SW 1271 (cell line): ENCODE measurements at regions not wholly inside any gene's neighbourhood (a gene's known extent, or its start where the extent isn't known, plus 50 kb on each side); places are given as distances from the start of the nearest gene placed in this dataset.
A peak's percentile ranks its signal among the peaks of the same experiment; 100 is the strongest.

ENCODE experiments used
- DNase-seq, 2 experiments: peaks; one replicate each; lab custom pipeline; 2025; lab: John Stamatoyannopoulos, UW

GRCh38 chr14:95442016-95442632, 74.3 kb downstream of the SYNE3 start:
- DNase-seq: no peak

DNA sequence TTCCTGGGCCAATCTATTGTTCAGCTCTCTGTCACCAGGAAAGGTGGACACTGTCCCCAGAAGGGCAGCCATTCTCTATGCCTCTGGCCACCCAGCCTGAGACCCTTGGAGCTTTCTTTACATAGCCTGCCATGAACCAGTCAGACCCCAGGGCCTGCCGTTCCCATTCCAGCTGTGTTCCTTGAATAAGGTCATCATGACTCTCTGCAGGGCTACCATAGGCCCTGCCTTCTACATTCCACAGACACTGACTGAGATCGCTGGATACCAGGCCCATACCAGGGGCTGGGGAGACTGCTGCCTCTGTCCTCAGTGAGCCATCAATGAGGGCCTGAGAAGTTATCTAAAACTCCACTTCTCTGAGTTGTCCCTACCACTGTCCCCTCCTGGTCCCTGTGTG, 75.5 kb downstream of the SYNE3 start:
- no peak for DNase-seq

DNA sequence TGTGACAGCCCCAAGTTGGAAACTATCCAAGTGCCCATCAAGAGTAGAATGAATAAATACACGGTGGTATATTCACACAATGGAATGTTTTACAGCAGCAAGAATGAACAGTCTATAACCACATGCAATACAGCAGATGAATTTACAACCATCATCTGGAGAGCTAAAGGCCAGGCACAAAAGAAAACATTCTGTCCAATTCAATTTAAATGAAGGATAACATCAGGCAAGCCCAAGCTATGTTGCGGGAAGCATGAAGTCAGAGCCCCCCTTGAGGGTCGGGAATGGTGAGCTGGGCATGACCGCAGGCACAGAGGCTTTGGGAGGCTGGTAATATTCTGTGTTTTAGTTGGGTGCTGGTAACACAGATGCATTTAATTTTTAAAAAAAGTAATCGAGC, 76.0 kb downstream of the SYNE3 start:
- DNase-seq: no peak

DNA sequence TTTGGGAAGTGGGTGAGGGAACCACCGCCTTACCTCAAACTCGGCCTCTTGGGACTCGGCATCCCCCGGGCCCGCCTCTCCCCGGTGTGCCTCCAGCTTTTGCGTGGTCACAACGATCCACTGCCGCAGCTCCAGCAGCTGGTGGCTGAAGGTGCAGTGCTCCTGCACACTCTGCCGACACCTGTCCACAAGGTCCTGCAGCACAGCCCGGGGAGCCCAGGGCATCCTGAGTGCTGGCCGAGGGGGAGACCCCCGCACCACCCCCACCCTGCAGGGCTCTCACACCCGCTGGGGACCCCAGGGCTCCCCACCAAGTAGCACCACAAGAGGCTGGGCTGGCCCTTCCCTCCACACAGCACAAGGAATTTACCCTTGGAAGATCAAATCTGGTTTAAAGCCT, 76.6 kb downstream of the SYNE3 start:
- DNase-seq: no peak

DNA sequence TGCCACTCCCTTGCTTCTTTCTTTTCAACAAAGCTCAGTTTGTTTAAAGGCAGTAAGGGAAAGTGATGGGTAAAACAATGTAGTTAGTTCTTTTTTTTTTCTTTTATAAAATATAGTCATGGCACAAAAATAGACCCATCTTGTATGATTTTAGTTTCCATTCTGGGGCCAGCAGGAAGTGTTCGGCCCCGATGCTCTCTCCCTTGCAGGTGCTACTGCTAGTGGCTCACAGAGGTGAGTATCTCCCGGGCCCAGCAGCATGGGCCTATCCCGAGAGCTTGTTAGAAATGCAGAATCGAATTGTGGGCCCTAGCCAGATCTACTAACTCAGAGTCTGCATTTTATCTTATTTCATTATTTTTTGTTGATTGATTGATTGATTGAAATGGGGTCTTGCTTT, 78.7 kb downstream of the SYNE3 start:
- DNase-seq: no peak

DNA sequence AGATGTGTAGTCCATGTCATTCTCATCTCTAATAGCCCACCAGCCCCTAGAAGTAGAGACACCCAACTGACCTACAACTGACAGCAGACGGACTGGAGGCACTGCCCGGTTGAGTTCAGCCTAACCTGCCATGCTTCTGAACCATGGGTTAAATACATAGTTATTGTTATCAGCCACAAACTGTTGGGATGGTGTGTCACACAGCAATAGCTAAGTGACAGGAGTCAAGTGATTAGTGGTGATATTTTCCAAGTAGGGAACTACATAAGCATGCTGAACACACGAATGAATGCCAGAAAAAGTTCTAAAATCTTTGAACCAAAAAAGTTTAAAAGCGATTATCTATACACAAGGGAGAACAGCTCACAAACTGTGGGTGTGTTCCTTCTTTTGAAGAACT, 80.1 kb downstream of the SYNE3 start:
- no peak for DNase-seq

- no peak for DNase-seq
Measured at GRCh38 chr14:95434121-95434520, 82.3 kb downstream of the SYNE3 start.

DNA sequence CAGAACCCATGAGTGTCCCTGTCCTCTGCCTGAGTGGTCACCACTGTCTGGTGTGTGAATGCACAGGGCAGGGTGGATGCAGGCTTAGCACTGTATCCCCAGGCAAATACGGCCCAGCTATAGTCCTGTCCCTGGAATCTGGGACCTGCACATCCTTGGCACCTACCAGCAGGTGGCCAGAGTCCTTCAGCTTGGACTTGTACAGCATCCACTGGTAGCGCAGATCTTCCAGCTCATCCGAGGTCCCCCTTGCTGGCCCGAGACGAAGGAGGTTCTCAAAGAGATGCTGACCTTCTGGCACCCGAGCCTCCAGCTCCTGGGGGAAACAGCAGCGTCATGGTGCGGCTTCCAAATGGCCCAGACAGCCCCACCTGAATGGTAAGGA, 83.4 kb downstream of the SYNE3 start:
- DNase-seq: no peak

- DNase-seq: peak in 1 of 2 experiments; percentile 24
Measured at GRCh38 chr14:95432144-95433093, 84.0 kb downstream of the SYNE3 start.

GRCh38 chr14:95431199-95432143, 85.0 kb downstream of the SYNE3 start:
- peak in 1 of 2 experiments; percentile 14 for DNase-seq

DNA sequence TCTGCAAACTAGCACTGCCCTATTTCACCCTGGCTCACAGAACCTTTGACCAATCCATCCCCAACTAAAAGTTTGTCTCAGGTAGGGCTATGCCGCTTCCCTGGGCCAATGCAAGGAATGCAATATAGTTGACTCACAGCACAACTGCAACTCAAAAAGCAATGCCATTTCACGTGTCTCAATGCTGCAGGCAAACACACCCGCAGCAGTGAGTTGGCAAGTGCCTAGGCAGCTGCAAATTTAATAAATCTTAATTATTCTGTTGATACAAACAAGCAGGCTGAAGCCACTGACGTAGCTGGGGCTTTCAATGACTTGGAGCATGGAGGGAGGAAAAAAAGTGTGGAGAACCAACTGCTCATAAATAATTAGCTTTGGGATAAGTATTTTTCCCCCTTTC, 87.9 kb downstream of the SYNE3 start:
- DNase-seq: no peak

- no peak for DNase-seq
Measured at GRCh38 chr14:95426116-95426475, 90.4 kb downstream of the SYNE3 start.

- no peak for DNase-seq
Measured at GRCh38 chr14:95425369-95426115, 90.9 kb downstream of the SYNE3 start.

DNA sequence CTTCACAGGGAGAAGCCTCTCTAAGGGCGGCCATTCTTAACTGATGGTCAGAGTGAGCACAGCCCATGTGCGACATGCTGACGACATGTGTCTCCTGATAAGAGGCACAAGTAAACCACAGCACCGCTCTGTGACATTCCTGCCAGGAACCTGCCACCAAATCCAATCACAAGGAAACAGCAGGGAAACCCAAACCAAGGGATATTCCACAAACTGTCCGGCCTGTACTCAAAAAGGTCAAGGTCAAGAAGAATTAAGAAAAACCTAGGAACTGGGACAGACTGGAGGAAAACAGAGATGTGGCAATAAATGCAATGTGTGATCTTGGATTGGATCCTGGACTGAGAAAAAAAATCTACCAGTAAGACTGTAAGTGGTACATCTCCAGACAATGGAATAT, 91.9 kb downstream of the SYNE3 start:
- no peak for DNase-seq

DNA sequence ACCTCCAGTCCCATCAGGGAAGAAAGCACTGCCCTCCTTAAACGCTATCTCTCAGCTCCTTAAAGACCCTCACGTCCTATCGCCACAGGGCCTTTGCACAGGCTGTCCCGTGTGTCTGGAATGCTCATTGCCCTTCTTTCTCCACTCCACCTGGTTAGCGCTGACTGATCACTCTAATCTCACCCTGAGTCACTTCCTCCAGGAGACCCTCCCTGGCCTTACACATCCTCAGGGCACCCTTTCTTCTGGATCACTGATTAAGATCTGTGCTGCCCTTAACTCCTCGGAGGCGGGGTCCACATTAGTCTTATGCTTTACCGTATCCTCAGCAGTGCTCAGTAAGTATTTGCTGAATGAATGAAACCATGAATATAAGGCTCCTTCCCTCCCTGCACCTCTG, 94.7 kb downstream of the SYNE3 start:
- no peak for DNase-seq

- no peak for DNase-seq
Measured at GRCh38 chr14:95420060-95420459, 96.4 kb downstream of the SYNE3 start.

DNA sequence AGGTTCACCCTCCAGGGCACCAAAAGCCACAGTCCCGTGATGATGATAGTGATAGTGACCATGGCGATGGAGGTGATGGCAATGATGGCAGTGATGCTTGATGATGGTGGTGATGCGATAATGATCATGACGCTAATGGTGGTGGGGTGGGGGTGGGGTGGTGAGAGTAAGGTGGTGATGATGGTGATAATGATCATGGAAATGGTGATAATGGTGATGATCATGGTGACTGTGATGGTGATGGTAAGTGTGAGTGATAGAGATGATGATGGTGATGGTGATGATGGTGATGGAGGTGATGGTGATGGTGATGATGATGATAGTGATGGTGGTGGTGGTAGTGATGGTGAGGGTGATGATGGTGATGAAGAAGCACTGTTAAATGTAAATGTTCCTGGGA, 96.9 kb downstream of the SYNE3 start:
- no peak for DNase-seq

DNA sequence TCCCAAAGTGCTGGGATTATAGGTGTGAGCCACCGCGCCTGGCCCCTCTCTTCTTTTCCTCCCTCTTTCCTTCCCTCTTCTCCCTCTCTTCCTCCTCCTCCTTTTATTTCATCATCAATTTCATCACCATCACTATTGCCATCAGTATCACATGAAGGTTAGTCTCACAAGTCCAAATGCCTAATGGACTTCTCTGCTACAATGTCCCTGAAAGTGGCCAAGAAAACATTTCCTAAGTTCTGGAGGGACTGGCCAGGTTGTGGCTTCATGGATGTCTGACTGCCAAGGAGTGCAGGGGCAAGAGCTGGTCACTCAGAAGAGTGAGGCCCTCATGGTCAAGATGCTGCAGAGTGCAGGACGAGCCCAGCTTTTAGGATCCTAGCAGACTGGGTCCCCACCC, 97.6 kb downstream of the SYNE3 start:
- DNase-seq: no peak

DNA sequence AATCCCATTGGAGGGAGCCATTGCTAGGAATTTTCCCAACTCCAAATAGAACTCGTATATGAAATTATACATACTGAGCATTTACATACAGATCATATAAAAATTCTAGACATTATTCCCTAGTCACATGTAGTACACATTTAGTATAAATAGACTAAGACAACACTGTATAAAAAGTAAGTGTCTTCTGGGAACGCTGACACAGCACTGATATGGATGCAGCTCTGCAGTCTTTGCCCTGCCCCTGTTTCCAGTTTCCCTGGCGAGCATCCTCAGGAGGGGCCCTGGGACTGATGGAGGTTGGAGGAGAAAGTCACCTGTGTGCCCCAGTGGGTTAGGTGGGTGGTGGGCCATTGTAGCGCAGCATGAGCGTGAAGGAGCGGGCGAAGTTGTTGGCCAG, 97.8 kb upstream of the CLMN start:
- peak in 1 of 2 experiments; percentile 5 for DNase-seq

- no peak for DNase-seq
Measured at GRCh38 chr14:95415993-95416392, 96.3 kb upstream of the CLMN start.

DNA sequence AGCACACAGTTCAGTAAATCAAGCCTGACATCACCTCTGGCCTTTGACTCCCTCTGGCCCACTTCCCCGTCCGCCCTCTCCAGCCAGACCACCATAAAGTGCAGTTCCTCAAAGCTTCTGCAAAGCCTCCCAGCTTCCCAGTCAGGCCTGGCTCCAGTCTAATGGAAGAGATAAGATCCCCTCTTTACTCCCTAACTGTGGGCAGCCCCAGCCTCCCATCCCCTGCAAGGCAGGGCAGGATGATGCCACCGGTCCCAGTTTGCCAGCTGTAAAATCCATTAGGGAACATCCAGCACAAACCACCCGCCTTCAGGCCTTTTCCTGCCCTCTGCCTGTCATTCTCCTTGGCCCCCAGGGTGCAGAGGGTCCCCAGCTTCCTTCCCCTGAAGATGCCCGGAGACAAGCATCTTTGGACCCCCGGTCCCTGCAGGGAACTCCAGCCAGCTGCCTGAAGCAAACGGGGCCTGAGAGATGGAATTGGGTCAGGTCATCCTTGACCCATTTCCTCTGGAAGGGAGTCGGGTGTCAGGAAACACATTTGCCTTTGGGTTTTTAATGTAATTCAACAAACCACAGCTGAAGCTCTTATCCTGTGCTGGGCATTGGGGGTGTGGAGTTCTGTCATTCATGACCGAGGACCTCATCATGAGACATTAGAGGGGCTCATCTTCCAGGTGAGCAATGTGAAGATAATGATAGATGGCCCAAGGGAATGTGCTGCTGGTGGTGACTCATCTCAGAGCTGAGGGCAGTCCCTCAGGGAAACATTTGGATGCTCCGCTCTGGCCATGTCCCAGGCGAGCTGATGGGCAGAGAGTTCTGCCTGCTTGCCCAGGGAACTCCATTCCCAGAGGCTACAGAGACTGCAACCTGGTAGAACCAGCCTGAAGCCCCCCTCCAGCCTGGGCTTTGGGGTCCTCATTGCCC, 93.8 kb upstream of the CLMN start:
- no peak for DNase-seq
